B cell (primary cell): ENCODE measurements at regions not wholly inside any gene's neighbourhood (a gene's known extent, or its start where the extent isn't known, plus 50 kb on each side); places are given as distances from the start of the nearest gene placed in this dataset.

Source experiments
- ATAC-seq: fragments of 200-7000 bp; cut with Tn5 transposase; one replicate; pipeline ENCODE4 v1.10.0; 2021; ENCODE audit warnings: low read depth, mild to moderate bottlenecking, moderate number of reproducible peaks, moderate library complexity
- CTCF ChIA-PET: fragments of 350-600 bp; sonication (Branson Sonifier 250); formaldehyde crosslinking; loops from one replicate; lab custom pipeline; 2021; ENCODE audit warnings: antibody characterized with exemption, inconsistent platforms; lab: Charles Lee
- POLR2A ChIA-PET: fragments of 350-600 bp; sonication (Branson Sonifier 250); formaldehyde crosslinking; loops from one replicate; lab custom pipeline; 2021; ENCODE audit warnings: antibody characterized with exemption; lab: Charles Lee
- DNase-seq: peaks from one replicate; pipeline ENCODE4 v3.0.0; 2013
- H2AFZ ChIP-seq: 2 replicates; pipeline ENCODE4 v1.6.1; 2012; ENCODE audit warnings: mild to moderate bottlenecking, low read depth, low read length; ENCODE audit not compliant: insufficient read depth, poor library complexity, severe bottlenecking
- H3K27ac ChIP-seq, 2 donors: 1 replicate in 1 of 2; 2 replicates in 1 of 2; pipeline ENCODE4 v1.5.1; 2012 to 2013; ENCODE audit warnings: low read length in 2 of 2, mild to moderate bottlenecking in 2 of 2, moderate library complexity in 1 of 2
- H3K27me3 ChIP-seq, 4 experiments: fragments of 200-600 bp in 1 of 4; sonication (generic) in 1 of 4; replicated peaks in 1 of 4; 1 replicate in 2 of 4; 2 replicates in 2 of 4; pipeline versions ENCODE4 v1.6.1 to v1.7.0; 2013 to 2016; ENCODE audit warnings: low read length in 3 of 4, mild to moderate bottlenecking in 2 of 4, mixed read lengths in 1 of 4, moderate library complexity in 1 of 4; ENCODE audit not compliant: insufficient read depth in 4 of 4, control insufficient read depth in 3 of 4; ENCODE audit errors: control extremely low read depth in 1 of 4
- H3K36me3 ChIP-seq, 2 experiments: replicated peaks in 1 of 2; 1 replicate in 1 of 2; 2 replicates in 1 of 2; pipeline versions ENCODE4 v1.6.1 to v1.7.1; 2013; ENCODE audit warnings: low read length in 1 of 2; ENCODE audit not compliant: insufficient read depth in 2 of 2, control insufficient read depth in 1 of 2; ENCODE audit errors: control extremely low read depth in 1 of 2, extremely low read depth in 1 of 2
- H3K4me1 ChIP-seq, 2 donors: fragments of 200-600 bp in 1 of 2; sonication (generic) in 1 of 2; 1 replicate in 1 of 2; 2 replicates in 1 of 2; pipeline versions ENCODE4 v1.5.1 to v1.6.1; 2013 to 2017; ENCODE audit warnings: low read length in 2 of 2; ENCODE audit not compliant: control insufficient read depth in 2 of 2, insufficient read depth in 2 of 2
- H3K4me2 ChIP-seq: replicated peaks from 2 replicates; pipeline ENCODE3; 2012; ENCODE audit warnings: mild to moderate bottlenecking, low read depth, low read length; ENCODE audit not compliant: poor library complexity, severe bottlenecking
- H3K4me3 ChIP-seq, 5 experiments: fragments of 200-600 bp in 1 of 5; sonication (generic) in 1 of 5; 1 replicate in 3 of 5; 2 replicates in 2 of 5; pipeline versions ENCODE4 v1.5.1 to v1.7.0; 2011 to 2016; ENCODE audit warnings: low read length in 4 of 5, mild to moderate bottlenecking in 4 of 5, low read depth in 2 of 5, control low read depth in 1 of 5, moderate library complexity in 1 of 5; ENCODE audit not compliant: insufficient read depth in 1 of 5; ENCODE audit errors: control extremely low read depth in 1 of 5, extremely low read depth in 1 of 5
- H3K79me2 ChIP-seq: fragments of 200-600 bp; sonication (generic); one replicate; pipeline ENCODE4 v1.6.0; 2016; ENCODE audit warnings: low read length; ENCODE audit not compliant: control insufficient read depth, insufficient read depth
- H3K9ac ChIP-seq: fragments of 200-600 bp; sonication (generic); 2 replicates; pipeline ENCODE4 v1.6.1; 2017; ENCODE audit warnings: mild to moderate bottlenecking, low read length, moderate library complexity
- H3K9me3 ChIP-seq, 3 donors: one replicate each; pipeline versions ENCODE4 v1.6.1 to v1.7.1; 2013; ENCODE audit warnings: low read length in 2 of 3; ENCODE audit not compliant: control insufficient read depth in 2 of 3, insufficient read depth in 1 of 3; ENCODE audit errors: control extremely low read depth in 1 of 3
- H4K20me1 ChIP-seq: 2 replicates; pipeline ENCODE4 v1.6.0; 2012; ENCODE audit warnings: mild to moderate bottlenecking, low read length; ENCODE audit not compliant: insufficient read depth, control insufficient read depth, poor library complexity, severe bottlenecking
- H3K27ac Mint-ChIP-seq: one replicate; pipeline ENCODE4 v1.8.0; 2021; ENCODE audit warnings: mixed read lengths
- H3K27me3 Mint-ChIP-seq: one replicate; pipeline ENCODE4 v1.8.0; 2021; ENCODE audit warnings: mixed read lengths
- H3K4me1 Mint-ChIP-seq: one replicate; pipeline ENCODE4 v1.8.0; 2021; ENCODE audit warnings: mixed read lengths
- H3K4me3 Mint-ChIP-seq: one replicate; pipeline ENCODE4 v1.8.0; 2021; ENCODE audit warnings: mixed read lengths
- H3K9me3 Mint-ChIP-seq: one replicate; pipeline ENCODE4 v1.8.0; 2022; ENCODE audit warnings: mixed read lengths; ENCODE audit not compliant: insufficient read depth
- CTCF ChIP-seq: fragments of 200-600 bp; IDR thresholded peaks from one replicate; pipeline ENCODE4 v1.8.0; 2022; ENCODE audit warnings: antibody characterized with exemption, mild to moderate bottlenecking
- EZH2 ChIP-seq: IDR thresholded peaks from 2 replicates; pipeline ENCODE4 v1.6.1; 2012; ENCODE audit warnings: borderline replicate concordance, low read depth, mild to moderate bottlenecking, moderate library complexity, low read length; ENCODE audit not compliant: insufficient read depth, poor library complexity, severe bottlenecking
- WGBS: methylation state at CpG from one replicate; pipeline ENCODE4 v1.1.5; 2013; ENCODE audit warnings: missing lambda C conversion rate; ENCODE audit not compliant: insufficient coverage; 5-methylcytosine and 5-hydroxymethylcytosine counted together
- intact Hi-C: fragments of 100-400 bp; cut with micrococcal nuclease; formaldehyde crosslinking; loops from one replicate; pipeline ENCODE4 v1.10.0; 2022

DNA sequence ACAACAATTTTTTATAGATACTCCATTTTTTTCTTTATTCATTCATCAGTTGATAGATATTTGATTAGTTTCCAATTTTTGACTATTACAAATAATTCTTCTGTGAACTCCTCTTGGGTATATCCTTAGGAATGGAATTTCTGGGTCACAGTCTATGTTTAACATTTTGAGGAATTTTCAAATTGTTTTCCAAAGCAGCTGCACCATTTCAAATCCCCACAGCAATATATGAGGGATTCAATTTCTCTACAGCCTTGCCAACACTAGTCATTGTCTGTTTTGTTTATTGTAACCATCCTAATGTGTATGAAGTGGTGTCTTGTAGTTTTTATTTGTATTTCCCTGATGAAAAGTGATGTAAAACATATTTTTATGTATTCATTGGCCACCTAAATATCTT lies 320.3 kb upstream of the DEFB112 start:
- H3K79me2 ChIP-seq, result no peaks in the 10 kb centered on the region
- TF ChIP-seq EZH2 (no peak), CTCF (no peak)
- Mint-ChIP-seq H3K4me3 (no peak overlapping the region), H3K9me3 (peaks cover under 1% of the 10 kb centered on the region), H3K27ac (no peak overlapping the region), H3K4me1 (no peaks in the 10 kb centered on the region), H3K27me3 (no peaks in the 10 kb centered on the region)
- H2AFZ ChIP-seq, result no peak overlapping the region
- no peak overlapping the region for H3K4me2 ChIP-seq
- DNase-seq (no peak), ATAC-seq (no peak)
- H3K4me3 ChIP-seq, result no peak overlapping the region
- H3K9ac ChIP-seq, result no peak overlapping the region
- H3K27ac ChIP-seq, result no peak overlapping the region
- no peaks in the 10 kb centered on the region for H3K27me3 ChIP-seq
- intact Hi-C loops, result no loop called here
- ChIA-PET CTCF (no interaction called here), POLR2A (no interaction called here)
- H3K36me3 ChIP-seq, result no peaks in the 10 kb centered on the region
- H3K9me3 ChIP-seq, result no peaks in the 10 kb centered on the region
- H3K4me1 ChIP-seq, result no peaks in the 10 kb centered on the region
- H4K20me1 ChIP-seq, result no peaks in the 10 kb centered on the region

- no peaks in the 10 kb centered on the region for H3K4me1 Mint-ChIP-seq
- no peak for ATAC-seq
- no peaks in the 10 kb centered on the region for H3K27me3 Mint-ChIP-seq
- TF ChIP-seq CTCF (no peak), EZH2 (no peak)
- no peak overlapping the region for H3K4me3 Mint-ChIP-seq
- DNase-seq, result no peak
- H3K9ac ChIP-seq, result no peak overlapping the region
- no peak overlapping the region for H3K4me3 ChIP-seq
- H3K9me3 ChIP-seq, result peaks cover 0 to 6% (median 0%) of the 10 kb centered on the region in 3 donors
- WGBS, result 76% methylated on average over 2 of the region's 7 CpGs
- H3K9me3 Mint-ChIP-seq, result no peaks in the 10 kb centered on the region
- H3K4me1 ChIP-seq, result no peaks in the 10 kb centered on the region
- H4K20me1 ChIP-seq, result no peaks in the 10 kb centered on the region
- no peaks in the 10 kb centered on the region for H3K79me2 ChIP-seq
- H3K27ac Mint-ChIP-seq, result no peak overlapping the region
- POLR2A ChIA-PET, result no interaction called here
- CTCF ChIA-PET, result no interaction called here
- no peaks in the 10 kb centered on the region for H3K36me3 ChIP-seq
- H3K27me3 ChIP-seq, result no peaks in the 10 kb centered on the region
- intact Hi-C loops, result no loop called here
- H3K4me2 ChIP-seq, result no peak overlapping the region
- H3K27ac ChIP-seq, result no peak overlapping the region
- H2AFZ ChIP-seq, result no peak overlapping the region
Observed at GRCh38 chr6:50380406-50381098, 330.8 kb upstream of the DEFB112 start.
